ENCODE measurements at regions not wholly inside any gene's neighbourhood (a gene's known extent, or its start where the extent isn't known, plus 50 kb on each side); places are given as distances from the start of the nearest gene placed in this dataset.

GRCh38 chr6:166775923-166776220 lies 148.8 kb upstream of the RPS6KA2 start:
- no peak for DNase-seq (ENCODE audit: low read depth, low spot score)

- DNase-seq (ENCODE audit: low read depth, low spot score) = peak; percentile 30
Measured at GRCh38 chr6:166775180-166775922, 148.3 kb upstream of the RPS6KA2 start.

DNA sequence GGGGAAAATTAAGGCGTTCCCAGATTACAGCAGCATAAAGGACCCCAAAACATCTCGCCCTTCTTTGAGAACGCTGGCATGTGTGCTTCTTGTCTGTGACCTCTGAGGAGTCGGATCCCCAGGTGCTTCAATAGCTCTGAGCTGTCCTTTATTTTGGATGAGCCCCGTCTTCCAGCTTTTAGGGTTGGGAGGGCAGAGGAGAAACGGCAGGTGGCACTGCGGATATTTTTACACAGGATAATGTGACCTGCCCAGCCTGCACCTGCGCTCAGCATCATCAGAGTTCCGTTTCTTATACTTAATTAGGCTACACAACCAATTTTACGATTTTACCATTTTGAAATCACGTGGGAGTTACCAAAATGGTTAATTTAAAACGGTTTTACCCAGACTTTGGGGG lies 147.7 kb upstream of the RPS6KA2 start:
- no peak for DNase-seq (ENCODE audit: low read depth, low spot score)

- DNase-seq (ENCODE audit: low read depth, low spot score) = no peak
Measured at GRCh38 chr6:166774292-166774691, 147.2 kb upstream of the RPS6KA2 start.

GRCh38 chr6:166772518-166772917 lies 145.5 kb upstream of the RPS6KA2 start:
- no peak for DNase-seq (ENCODE audit: low read depth, low spot score)

GRCh38 chr6:166771701-166772100 lies 144.7 kb upstream of the RPS6KA2 start:
- no peak for DNase-seq (ENCODE audit: low read depth, low spot score)

DNA sequence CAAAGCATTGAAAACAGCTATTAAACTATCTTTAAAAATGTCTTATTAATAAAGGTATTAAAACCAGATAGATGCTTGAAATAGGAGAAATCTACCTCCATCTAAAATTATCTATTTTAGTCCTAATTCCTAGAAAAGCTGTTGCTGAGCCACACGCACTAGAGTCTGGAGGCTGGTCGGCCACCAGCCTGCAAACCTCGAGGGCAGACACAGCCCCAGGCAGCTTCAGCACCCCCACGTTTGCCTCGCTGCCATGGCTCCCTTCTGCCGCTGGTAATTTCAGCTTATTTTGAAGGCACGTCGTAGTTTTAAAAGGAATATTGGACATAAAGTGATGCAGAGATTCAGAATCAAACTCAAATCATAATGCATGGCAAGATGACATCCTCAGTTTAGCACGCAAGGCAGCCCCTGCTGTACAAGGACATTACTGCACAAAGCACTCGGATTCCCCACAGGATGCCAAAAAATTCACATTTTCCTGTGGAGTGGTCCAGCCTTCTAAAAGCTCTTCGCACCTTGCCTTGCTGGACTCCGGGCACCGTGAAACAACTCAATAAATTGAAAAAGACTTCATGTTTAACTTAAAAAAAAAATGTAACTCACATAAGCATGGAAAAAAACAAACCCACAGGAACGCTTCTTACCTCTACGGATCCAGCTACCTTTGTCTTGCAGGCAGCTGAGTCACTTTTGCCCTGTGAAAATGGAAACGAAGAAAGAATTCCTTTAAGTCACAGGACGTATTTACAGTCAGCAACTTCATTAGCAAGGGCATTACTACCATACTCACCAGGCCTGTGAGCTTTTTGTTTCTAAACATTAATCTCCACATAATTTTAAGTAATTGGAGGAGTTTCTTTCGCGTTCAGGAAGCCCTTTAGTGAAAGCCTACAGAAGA lies 143.4 kb upstream of the RPS6KA2 start:
- DNase-seq (ENCODE audit: low read depth, low spot score) = no peak

- no peak for DNase-seq (ENCODE audit: low read depth, low spot score)
Measured at GRCh38 chr6:166769648-166770047, 142.6 kb upstream of the RPS6KA2 start.

DNA sequence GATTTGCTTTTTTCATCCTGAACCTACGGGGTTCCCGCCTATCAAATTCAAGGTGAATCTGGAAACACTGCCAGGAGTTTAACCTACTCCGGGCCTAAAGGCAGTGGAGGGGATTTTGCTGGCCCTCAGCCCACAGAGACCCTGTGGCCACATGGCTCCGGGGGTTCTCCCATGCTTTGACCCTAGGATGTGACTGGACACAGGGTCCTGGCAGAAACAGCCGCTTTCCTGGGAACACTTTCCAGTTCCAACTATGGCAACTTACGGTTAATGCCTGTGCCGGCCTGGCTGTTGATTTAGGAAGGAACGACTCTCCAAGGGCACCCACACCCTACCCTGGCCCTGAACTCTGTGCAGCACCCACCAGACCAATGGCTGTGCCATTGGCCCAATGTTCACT lies 141.7 kb upstream of the RPS6KA2 start:
- DNase-seq (ENCODE audit: low read depth, low spot score) = no peak

DNA sequence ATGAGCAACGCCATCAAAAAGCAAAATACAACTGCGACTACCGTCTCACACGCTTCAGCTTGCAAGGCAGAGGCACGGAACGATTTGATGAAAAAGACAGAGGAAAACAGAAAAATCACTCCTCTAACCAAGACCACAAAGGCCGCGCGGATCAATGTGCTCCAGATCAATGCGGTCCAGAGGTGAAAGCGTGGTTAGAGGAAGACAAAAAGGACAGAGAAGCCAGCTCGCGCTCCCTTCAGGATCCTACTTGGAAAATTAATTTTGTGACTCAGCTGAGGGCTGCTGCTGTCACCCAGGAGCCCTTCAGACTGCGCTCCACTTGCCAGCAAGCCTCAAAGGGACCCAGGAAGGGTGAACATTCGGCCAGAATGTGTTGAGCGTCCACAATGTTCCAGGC lies 140.2 kb upstream of the RPS6KA2 start:
- no peak for DNase-seq (ENCODE audit: low read depth, low spot score)

DNA sequence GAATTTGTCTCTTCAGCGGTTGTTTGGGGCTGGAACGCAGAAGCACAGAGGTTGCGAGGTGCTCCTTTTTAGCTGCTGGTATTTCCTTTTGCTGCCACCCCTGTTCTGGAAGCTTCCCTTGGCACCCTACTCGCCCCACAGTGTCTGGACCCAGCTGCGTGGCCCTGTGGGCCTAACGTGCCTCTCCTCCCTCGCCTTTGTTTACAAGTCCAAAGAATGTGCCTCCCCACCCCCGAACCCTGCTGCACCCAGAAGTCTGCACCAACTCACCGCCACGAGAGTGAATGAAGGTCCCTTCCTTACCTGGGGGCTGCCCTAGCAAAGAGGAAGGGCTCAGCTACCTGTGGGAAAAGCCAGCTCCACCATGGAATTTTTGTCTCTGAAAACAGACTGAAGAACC lies 139.7 kb upstream of the RPS6KA2 start:
- DNase-seq (ENCODE audit: low read depth, low spot score) = no peak

DNA sequence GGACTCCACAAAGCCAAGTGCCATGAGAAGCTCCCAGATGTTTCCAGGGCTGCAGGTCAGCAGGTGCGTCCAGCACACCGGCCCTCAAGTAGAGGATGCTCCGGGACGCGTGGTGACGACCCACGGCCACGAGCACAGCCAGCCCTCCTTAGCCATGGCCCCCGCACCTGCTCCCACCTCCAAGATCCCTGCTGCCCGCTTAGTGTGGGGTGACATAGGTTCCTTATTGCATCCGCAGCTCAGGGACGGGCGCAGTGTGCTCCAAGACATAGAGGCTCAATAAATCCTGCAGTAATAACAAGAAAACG lies 138.1 kb upstream of the RPS6KA2 start:
- no peak for DNase-seq (ENCODE audit: low read depth, low spot score)

- no peak for DNase-seq (ENCODE audit: low read depth, low spot score)
Measured at GRCh38 chr6:166764473-166765233, 137.6 kb upstream of the RPS6KA2 start.

- no peak for DNase-seq (ENCODE audit: low read depth, low spot score)
Measured at GRCh38 chr6:166763606-166764472, 136.8 kb upstream of the RPS6KA2 start.

GRCh38 chr6:166761801-166762200 lies 134.8 kb upstream of the RPS6KA2 start:
- no peak for DNase-seq (ENCODE audit: low read depth, low spot score)

- no peak for DNase-seq (ENCODE audit: low read depth, low spot score)
Measured at GRCh38 chr6:166760288-166760687, 133.2 kb upstream of the RPS6KA2 start.

GRCh38 chr6:166758136-166758704 lies 131.2 kb upstream of the RPS6KA2 start:
- no peak for DNase-seq (ENCODE audit: low read depth, low spot score)

DNA sequence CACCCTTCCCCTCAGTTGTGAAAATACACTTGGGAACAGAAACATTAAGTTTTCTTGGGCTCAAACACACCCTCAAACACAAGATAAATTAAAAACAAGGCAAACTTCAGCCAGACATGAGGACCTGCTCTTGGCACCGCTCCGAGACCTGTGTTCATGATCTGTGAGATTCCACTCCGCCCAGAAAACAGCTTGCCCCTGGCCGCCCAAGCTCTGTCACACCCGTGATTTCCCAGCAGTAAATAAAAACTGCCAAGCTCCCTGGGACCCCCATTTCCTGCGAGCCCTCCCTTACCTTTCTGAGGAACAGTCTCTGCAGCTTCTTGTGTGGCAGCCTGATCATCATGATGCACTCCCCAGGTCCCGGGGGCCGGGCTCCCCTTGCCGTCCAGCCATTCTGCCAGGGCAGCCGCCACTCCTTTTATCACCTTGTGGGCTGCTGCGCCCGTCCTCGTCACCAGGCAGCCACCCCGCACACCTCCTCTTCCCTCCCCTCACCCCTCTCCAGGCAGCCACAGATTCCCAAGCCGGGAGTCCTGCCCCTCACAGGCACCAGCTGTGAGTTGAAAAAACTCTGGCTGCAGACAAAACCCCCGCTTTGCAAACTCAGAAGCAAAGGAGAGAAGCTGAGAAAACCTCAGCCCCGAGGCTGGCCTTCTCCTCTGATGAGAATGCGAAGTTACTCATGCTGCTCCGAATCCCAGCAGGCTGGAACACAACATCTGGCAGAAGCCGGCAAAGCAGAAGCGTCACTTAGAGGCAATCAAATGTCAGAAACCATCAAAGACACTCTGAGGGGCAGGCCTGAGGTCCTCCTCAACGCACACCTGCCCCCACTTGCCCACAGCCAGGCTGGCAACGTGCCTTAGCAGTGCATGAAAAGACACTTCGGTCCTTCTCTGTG lies 130.4 kb upstream of the RPS6KA2 start:
- no peak for DNase-seq (ENCODE audit: low read depth, low spot score)

DNA sequence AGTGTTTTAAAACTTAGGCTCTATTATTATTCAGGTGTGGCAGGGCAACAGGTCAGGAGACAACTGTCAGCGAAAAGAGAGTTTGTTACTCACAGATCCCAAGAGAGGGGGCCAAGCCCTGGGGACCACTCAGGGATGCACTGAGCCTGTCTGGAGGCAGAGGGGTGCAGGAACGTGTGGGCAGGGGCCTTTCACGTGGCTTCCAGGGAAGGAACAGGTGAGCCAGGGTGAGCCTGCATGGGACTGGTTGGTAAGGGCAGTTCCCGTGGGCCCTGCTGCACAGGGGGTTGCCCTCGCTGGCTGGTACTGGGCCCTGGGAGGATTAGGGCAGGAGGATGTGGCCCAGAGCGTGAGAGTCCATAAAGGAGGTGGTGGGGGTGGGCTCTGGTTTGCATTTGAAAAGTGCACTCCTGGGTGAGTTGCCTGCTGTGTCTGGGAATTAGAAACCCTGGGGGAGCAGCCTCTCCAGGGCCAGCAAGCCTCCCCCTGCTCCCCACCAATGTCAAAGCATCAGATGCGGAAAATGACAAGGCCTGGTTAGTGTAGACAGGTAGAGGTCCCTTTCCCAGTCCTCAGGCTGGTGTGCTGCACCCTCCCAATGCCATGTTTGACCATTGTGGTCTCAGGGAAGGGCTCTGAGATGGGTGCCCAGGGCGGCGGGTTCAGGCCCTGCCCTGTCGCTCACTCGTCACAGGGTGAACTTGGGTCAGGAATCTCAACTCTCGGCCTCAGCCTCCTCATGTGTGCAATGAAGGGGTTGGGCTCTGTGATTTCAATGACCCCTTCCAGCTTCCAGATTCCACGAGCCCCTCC lies 127.4 kb upstream of the RPS6KA2 start:
- DNase-seq (ENCODE audit: low read depth, low spot score) = no peak
